ENCODE measurements at regions not wholly inside any gene's neighbourhood (a gene's known extent, or its start where the extent isn't known, plus 50 kb on each side); places are given as distances from the start of the nearest gene placed in this dataset.

- Histone ChIP-seq H3K4me3 (no peak overlapping the region), H3K9me3 (no peaks in the 10 kb centered on the region), H3K4me1 (no peaks in the 10 kb centered on the region), H3K36me3 (no peaks in the 10 kb centered on the region), H3K27ac (no peak overlapping the region), H3K27me3 (peaks cover 0 to 2% (median 0%) of the 10 kb centered on the region in 3 donors)
- in situ Hi-C loops (cut with MboI; ENCODE audit: low sequenced_read_pairs in 4 of 4), result no loop called here
- no peak for DNase-seq
- no peak for ATAC-seq
- intact Hi-C loops (cut with DNase I; ENCODE audit: low total_unique reads), result loop anchor here (1.0 kb wide), 1 partner anchor 83 kb away; no protein-coding TSS in a partner anchor
- no peak for TF ChIP-seq CTCF (IDR thresholded peaks at IDR 0.05 in 4 of 5, conservative IDR thresholded peaks at IDR 0.05 in 1 of 5)
Observed at GRCh38 chr15:79769933-79770759, 126.7 kb downstream of the MTHFS start.

- in situ Hi-C loops (cut with MboI; ENCODE audit: low sequenced_read_pairs in 4 of 4) (no loop called here), intact Hi-C loops (cut with DNase I; ENCODE audit: low total_unique reads) (no loop called here)
Observed at GRCh38 chr15:79773128-79773527, 123.7 kb downstream of the MTHFS start.

GRCh38 chr15:79775821-79776220 lies 121.0 kb downstream of the MTHFS start:
- intact Hi-C loops (cut with DNase I; ENCODE audit: low total_unique reads), result no loop called here
- ATAC-seq, result no peak

More at GRCh38 chr15:79773128-79773527, 123.7 kb downstream of the MTHFS start:
- TF ChIP-seq POLR2A (IDR thresholded peaks at IDR 0.05) (no peak), CTCF (IDR thresholded peaks at IDR 0.05 in 4 of 5, conservative IDR thresholded peaks at IDR 0.05 in 1 of 5) (no peak)
- DNase-seq (no peak), ATAC-seq (no peak)
- no peaks in the 10 kb centered on the region for H3K9me3 ChIP-seq
- H3K36me3 ChIP-seq, result no peaks in the 10 kb centered on the region
- H3K4me1 ChIP-seq, result no peaks in the 10 kb centered on the region
- H3K27me3 ChIP-seq, result no peaks in the 10 kb centered on the region
- no peak overlapping the region for H3K27ac ChIP-seq
- no peak overlapping the region for H3K4me3 ChIP-seq

GRCh38 chr15:79777916-79778315 lies 118.9 kb downstream of the MTHFS start:
- Histone ChIP-seq H3K9me3 (peaks cover 0 to 3% (median 0%) of the 10 kb centered on the region in 3 donors), H3K27me3 (no peaks in the 10 kb centered on the region), H3K27ac (no peak overlapping the region), H3K36me3 (no peaks in the 10 kb centered on the region), H3K4me3 (no peak overlapping the region), H3K4me1 (no peaks in the 10 kb centered on the region)
- no peak for TF ChIP-seq POLR2A (IDR thresholded peaks at IDR 0.05)
- no peak for TF ChIP-seq CTCF (IDR thresholded peaks at IDR 0.05 in 4 of 5, conservative IDR thresholded peaks at IDR 0.05 in 1 of 5)
- intact Hi-C loops (cut with DNase I; ENCODE audit: low total_unique reads) (no loop called here), in situ Hi-C loops (cut with MboI; ENCODE audit: low sequenced_read_pairs in 4 of 4) (no loop called here)
- ATAC-seq (no peak), DNase-seq (no peak)

More at GRCh38 chr15:79775821-79776220, 121.0 kb downstream of the MTHFS start:
- Histone ChIP-seq H3K36me3 (no peaks in the 10 kb centered on the region), H3K9me3 (no peaks in the 10 kb centered on the region), H3K4me3 (no peak overlapping the region), H3K4me1 (no peaks in the 10 kb centered on the region), H3K27ac (no peak overlapping the region), H3K27me3 (no peaks in the 10 kb centered on the region)
- no peak for DNase-seq
- no peak for TF ChIP-seq CTCF (IDR thresholded peaks at IDR 0.05 in 4 of 5, conservative IDR thresholded peaks at IDR 0.05 in 1 of 5)
- TF ChIP-seq POLR2A (IDR thresholded peaks at IDR 0.05), result no peak
- in situ Hi-C loops (cut with MboI; ENCODE audit: low sequenced_read_pairs in 4 of 4), result no loop called here
